OCI-LY1 (cell line): ENCODE measurements at regions not wholly inside any gene's neighbourhood (a gene's known extent, or its start where the extent isn't known, plus 50 kb on each side); places are given as distances from the start of the nearest gene placed in this dataset.

Source experiments
- H2AFZ ChIP-seq: fragments of 200-600 bp; sonication (generic), shearing (Covaris generic); 2 replicates; pipeline ENCODE4 v1.6.0; 2014; ENCODE audit warnings: antibody characterized with exemption, mild to moderate bottlenecking, low read length
- H3F3A ChIP-seq: fragments of 200-600 bp; sonication (generic), shearing (Covaris generic); 2 replicates; pipeline ENCODE4 v1.6.0; 2014; ENCODE audit warnings: mild to moderate bottlenecking, antibody characterized with exemption, low read length, moderate library complexity; ENCODE audit not compliant: insufficient read depth
- H3K27ac ChIP-seq: fragments of 200-600 bp; sonication (generic); 2 replicates; pipeline ENCODE4 v1.5.1; 2014; ENCODE audit warnings: low read length, mixed run types, mild to moderate bottlenecking, low read depth; ENCODE audit not compliant: poor library complexity, severe bottlenecking
- H3K27me3 ChIP-seq: fragments of 200-600 bp; sonication (generic); 2 replicates; pipeline ENCODE4 v1.6.0; 2014; ENCODE audit warnings: antibody characterized with exemption, mild to moderate bottlenecking, low read length, moderate library complexity; ENCODE audit not compliant: insufficient read depth
- H3K36me3 ChIP-seq: fragments of 200-600 bp; sonication (generic); 2 replicates; pipeline ENCODE4 v1.6.1; 2014; ENCODE audit warnings: mild to moderate bottlenecking, antibody characterized with exemption, low read length, moderate library complexity, mixed read lengths; ENCODE audit not compliant: insufficient read depth
- H3K4me1 ChIP-seq: fragments of 200-600 bp; sonication (generic); 2 replicates; pipeline ENCODE4 v1.5.1; 2014; ENCODE audit warnings: mild to moderate bottlenecking, low read length, moderate library complexity; ENCODE audit not compliant: insufficient read depth, severe bottlenecking
- H3K4me2 ChIP-seq: fragments of 200-600 bp; sonication (generic), shearing (Covaris generic); 2 replicates; pipeline ENCODE4 v1.6.1; 2014; ENCODE audit warnings: low read length
- H3K4me3 ChIP-seq: fragments of 200-600 bp; sonication (generic); 2 replicates; pipeline ENCODE4 v1.5.1; 2014; ENCODE audit warnings: low read length, low read depth, mild to moderate bottlenecking, mixed read lengths; ENCODE audit not compliant: poor library complexity, severe bottlenecking
- H3K79me2 ChIP-seq: fragments of 200-600 bp; shearing (Covaris generic); 2 replicates; pipeline ENCODE4 v1.6.1; 2016; ENCODE audit warnings: mixed run types, low read length, mixed read lengths; ENCODE audit not compliant: insufficient read depth
- H3K9ac ChIP-seq: fragments of 200-600 bp; sonication (generic), shearing (Covaris generic); 2 replicates; pipeline ENCODE4 v1.6.1; 2014; ENCODE audit warnings: mild to moderate bottlenecking, low read length, mixed read lengths
- H3K9me2 ChIP-seq: fragments of 200-600 bp; sonication (generic), shearing (Covaris generic); 2 replicates; pipeline ENCODE4 v1.6.1; 2014; ENCODE audit warnings: low read depth, mild to moderate bottlenecking, low read length, mixed read lengths
- H3K9me3 ChIP-seq: fragments of 200-600 bp; shearing (Covaris generic); 2 replicates; pipeline ENCODE4 v1.6.1; 2014; ENCODE audit warnings: low read length, mixed read lengths
- H4K20me1 ChIP-seq: fragments of 200-600 bp; sonication (generic), shearing (Covaris generic); 2 replicates; pipeline ENCODE4 v1.6.0; 2016; ENCODE audit warnings: mild to moderate bottlenecking, low read length; ENCODE audit not compliant: insufficient read depth
- CTCF ChIP-seq: fragments of 200-600 bp; sonication (generic), shearing (Covaris generic); IDR thresholded peaks from 2 replicates; pipeline ENCODE4 v1.5.1; 2017; ENCODE audit warnings: mild to moderate bottlenecking, antibody characterized with exemption, low read length, moderate library complexity, mixed read lengths
- EZH2 ChIP-seq: fragments of 200-600 bp; sonication (generic), shearing (Covaris generic); IDR thresholded peaks from 2 replicates; pipeline ENCODE4 v1.8.0; 2017; ENCODE audit warnings: borderline replicate concordance, mixed run types, mild to moderate bottlenecking, antibody characterized with exemption, low read length, moderate library complexity, mixed read lengths

GRCh38 chr6:14927398-14927797 lies 318.5 kb upstream of the JARID2 start:
- Histone ChIP-seq H3K27me3 (no peaks in the 10 kb centered on the region), H3K9ac (no peak overlapping the region), H3K79me2 (no peaks in the 10 kb centered on the region), H3K4me2 (no peak overlapping the region), H2AFZ (no peak overlapping the region), H3K27ac (no peak overlapping the region), H3K4me1 (no peaks in the 10 kb centered on the region), H3K9me2 (no peaks in the 10 kb centered on the region), H3K4me3 (no peak overlapping the region), H3F3A (no peaks in the 10 kb centered on the region), H3K36me3 (no peaks in the 10 kb centered on the region), H3K9me3 (no peaks in the 10 kb centered on the region), H4K20me1 (no peaks in the 10 kb centered on the region)
- TF ChIP-seq EZH2 (no peak), CTCF (no peak)

DNA sequence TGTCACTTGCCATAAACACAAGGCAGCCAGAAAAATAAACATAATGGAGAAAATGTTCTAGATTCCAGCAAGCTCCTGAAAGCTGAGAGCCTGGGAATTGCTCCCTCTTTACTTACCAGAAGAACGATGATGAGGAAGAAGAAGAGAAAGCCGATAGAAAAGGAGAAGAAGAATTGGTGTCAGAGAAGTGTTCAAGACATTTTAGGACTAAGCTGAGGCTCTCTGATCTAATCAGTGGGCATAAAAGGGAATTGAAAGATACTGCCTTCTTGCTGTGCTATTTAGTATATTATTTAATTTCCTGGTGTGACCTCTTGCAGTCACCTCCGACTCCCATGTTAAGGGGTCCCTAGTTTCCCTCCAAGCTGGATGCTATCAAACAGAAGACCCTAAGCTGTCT lies 316.6 kb upstream of the JARID2 start:
- Histone ChIP-seq H3K9ac (no peak overlapping the region), H3K79me2 (no peaks in the 10 kb centered on the region), H3K4me1 (no peaks in the 10 kb centered on the region), H3F3A (no peaks in the 10 kb centered on the region), H3K4me2 (no peak overlapping the region), H3K9me2 (no peaks in the 10 kb centered on the region), H2AFZ (no peak overlapping the region), H3K27me3 (no peaks in the 10 kb centered on the region), H3K27ac (no peak overlapping the region), H3K9me3 (no peaks in the 10 kb centered on the region), H3K36me3 (no peaks in the 10 kb centered on the region), H3K4me3 (no peak overlapping the region), H4K20me1 (no peaks in the 10 kb centered on the region)
- no peak for TF ChIP-seq CTCF
- no peak for TF ChIP-seq EZH2

DNA sequence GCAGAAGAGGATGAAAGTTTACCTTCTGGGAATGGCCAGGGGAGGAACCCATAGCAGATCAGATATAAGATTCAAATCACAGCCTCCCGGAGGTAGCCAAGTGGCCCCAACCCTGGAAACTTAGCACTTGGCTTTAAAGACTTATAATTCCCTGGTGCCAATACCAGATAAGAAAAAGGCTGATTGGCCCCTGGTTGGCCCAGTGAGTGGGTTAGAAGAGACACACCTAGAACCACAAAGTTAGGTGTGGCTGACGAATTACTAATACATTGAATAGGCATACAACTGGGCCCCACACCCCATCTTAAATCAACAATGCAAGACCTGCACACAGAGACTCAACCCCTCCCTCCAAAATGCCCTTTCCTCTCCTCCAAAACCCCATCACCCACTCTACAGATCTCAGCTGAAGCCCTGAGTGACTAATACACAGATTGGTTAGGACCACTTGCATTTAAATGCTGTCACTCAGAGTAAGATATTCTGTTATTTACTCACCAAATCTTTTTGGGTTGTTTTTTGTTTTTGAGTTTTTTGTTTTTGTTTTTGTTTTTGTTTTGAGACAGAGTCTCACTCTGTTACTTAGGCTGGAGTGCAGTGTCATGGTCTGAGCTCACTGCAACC lies 315.4 kb upstream of the JARID2 start:
- H3K4me2 ChIP-seq, result no peak overlapping the region
- no peaks in the 10 kb centered on the region for H3K9me3 ChIP-seq
- no peaks in the 10 kb centered on the region for H4K20me1 ChIP-seq
- TF ChIP-seq EZH2, result no peak
- TF ChIP-seq CTCF, result no peak
- H3K9me2 ChIP-seq, result no peaks in the 10 kb centered on the region
- no peaks in the 10 kb centered on the region for H3K79me2 ChIP-seq
- H3K4me3 ChIP-seq, result no peak overlapping the region
- no peaks in the 10 kb centered on the region for H3K27me3 ChIP-seq
- H3F3A ChIP-seq, result no peaks in the 10 kb centered on the region
- no peak overlapping the region for H3K27ac ChIP-seq
- H3K4me1 ChIP-seq, result no peaks in the 10 kb centered on the region
- no peak overlapping the region for H3K9ac ChIP-seq
- no peak overlapping the region for H2AFZ ChIP-seq
- H3K36me3 ChIP-seq, result no peaks in the 10 kb centered on the region
